H9 (cell line): ENCODE measurements at regions not wholly inside any gene's neighbourhood (a gene's known extent, or its start where the extent isn't known, plus 50 kb on each side); places are given as distances from the start of the nearest gene placed in this dataset.

ENCODE experiments used
- DNase-seq: peaks from one replicate; pipeline ENCODE4 v3.0.0-alpha.2; 2017
- H2AFZ ChIP-seq: one replicate; pipeline ENCODE4 v1.6.1; 2013; ENCODE audit warnings: mild to moderate bottlenecking, low read length, control low read depth, moderate library complexity
- H2AK5ac ChIP-seq: 2 replicates; pipeline ENCODE4 v1.6.1; 2013; ENCODE audit warnings: low read length, control low read depth, mixed read lengths; ENCODE audit not compliant: insufficient read length
- H2BK120ac ChIP-seq: one replicate; pipeline ENCODE4 v1.6.1; 2013; ENCODE audit warnings: low read depth, mild to moderate bottlenecking, low read length, control low read depth, inconsistent platforms; ENCODE audit not compliant: poor library complexity, severe bottlenecking
- H2BK12ac ChIP-seq: 2 replicates; pipeline ENCODE4 v1.6.1; 2013; ENCODE audit warnings: low read length, control low read depth, mixed read lengths, low read depth; ENCODE audit not compliant: insufficient read length
- H2BK15ac ChIP-seq: 2 replicates; pipeline ENCODE4 v1.6.1; 2013; ENCODE audit warnings: low read depth, low read length, control low read depth
- H2BK20ac ChIP-seq: one replicate; pipeline ENCODE4 v1.6.1; 2013; ENCODE audit warnings: low read depth, mild to moderate bottlenecking, low read length, control low read depth, inconsistent platforms; ENCODE audit not compliant: poor library complexity, severe bottlenecking
- H2BK5ac ChIP-seq: 2 replicates; pipeline ENCODE4 v1.6.1; 2013; ENCODE audit warnings: low read length, control low read depth, mixed read lengths; ENCODE audit not compliant: insufficient read length
- H3K14ac ChIP-seq: 2 replicates; pipeline ENCODE4 v1.6.1; 2013; ENCODE audit warnings: low read length, control low read depth; ENCODE audit not compliant: insufficient read depth
- H3K18ac ChIP-seq: 2 replicates; pipeline ENCODE4 v1.6.1; 2013; ENCODE audit warnings: low read depth, mild to moderate bottlenecking, mixed read lengths, low read length, control low read depth; ENCODE audit not compliant: insufficient read length
- H3K23ac ChIP-seq: 2 replicates; pipeline ENCODE4 v1.6.1; 2013; ENCODE audit warnings: low read length, control low read depth, mixed read lengths, low read depth; ENCODE audit not compliant: insufficient read length
- H3K23me2 ChIP-seq: 2 replicates; pipeline ENCODE4 v1.6.1; 2013; ENCODE audit warnings: low read depth, mild to moderate bottlenecking, mixed read lengths, low read length, control low read depth; ENCODE audit not compliant: insufficient read length, poor library complexity, severe bottlenecking
- H3K27ac ChIP-seq: 2 replicates; pipeline ENCODE4 v1.5.1; 2013; ENCODE audit warnings: low read length, control low read depth, mixed read lengths, low read depth; ENCODE audit not compliant: insufficient read length
- H3K27me3 ChIP-seq: 2 replicates; pipeline ENCODE4 v1.6.1; 2013; ENCODE audit warnings: low read length, control low read depth, inconsistent platforms; ENCODE audit not compliant: insufficient read depth
- H3K4ac ChIP-seq: 2 replicates; pipeline ENCODE4 v1.6.1; 2013; ENCODE audit warnings: low read depth, mild to moderate bottlenecking, control low read depth, inconsistent platforms, low read length, moderate library complexity
- H3K4me1 ChIP-seq: 2 replicates; pipeline ENCODE4 v1.6.1; 2013; ENCODE audit warnings: low read length, control low read depth, inconsistent platforms; ENCODE audit not compliant: insufficient read depth
- H3K4me2 ChIP-seq: 2 replicates; pipeline ENCODE4 v1.6.1; 2013; ENCODE audit warnings: low read length, control low read depth, mixed read lengths; ENCODE audit not compliant: insufficient read length, insufficient read depth
- H3K56ac ChIP-seq: 2 replicates; pipeline ENCODE4 v1.6.1; 2013; ENCODE audit warnings: low read depth, mild to moderate bottlenecking, mixed read lengths, low read length, control low read depth; ENCODE audit not compliant: insufficient read length
- H3K79me1 ChIP-seq: 2 replicates; pipeline ENCODE4 v1.6.1; 2013; ENCODE audit warnings: low read depth, mild to moderate bottlenecking, moderate library complexity, low read length, control low read depth, inconsistent platforms; ENCODE audit not compliant: insufficient read depth, poor library complexity, severe bottlenecking
- H3K79me2 ChIP-seq: 2 replicates; pipeline ENCODE4 v1.6.1; 2013; ENCODE audit warnings: low read length, control low read depth, inconsistent platforms; ENCODE audit not compliant: insufficient read depth
- H3K9ac ChIP-seq: 2 replicates; pipeline ENCODE4 v1.6.1; 2013; ENCODE audit warnings: low read length, control low read depth, mixed read lengths; ENCODE audit not compliant: insufficient read length; ENCODE audit errors: extremely low read depth
- H3K9me3 ChIP-seq: one replicate; pipeline ENCODE4 v1.6.1; 2013; ENCODE audit warnings: low read depth, low read length, inconsistent platforms; ENCODE audit not compliant: control insufficient read depth
- H3T11ph ChIP-seq: one replicate; pipeline ENCODE4 v1.6.1; 2013; ENCODE audit warnings: mild to moderate bottlenecking, low read length, control low read depth, inconsistent platforms
- H4K20me1 ChIP-seq: one replicate; pipeline ENCODE4 v1.6.1; 2013; ENCODE audit not compliant: control insufficient read depth, insufficient read length, insufficient read depth
- H4K5ac ChIP-seq: 2 replicates; pipeline ENCODE4 v1.6.1; 2013; ENCODE audit warnings: low read depth, mild to moderate bottlenecking, mixed read lengths, low read length, control low read depth; ENCODE audit not compliant: insufficient read length
- H4K8ac ChIP-seq: replicated peaks from 2 replicates; pipeline ENCODE4 v1.6.1; 2013; ENCODE audit warnings: low read length, control low read depth, mixed read lengths, low read depth; ENCODE audit not compliant: insufficient read length
- H4K91ac ChIP-seq: 2 replicates; pipeline ENCODE4 v1.6.1; 2013; ENCODE audit warnings: low read depth, mild to moderate bottlenecking, moderate library complexity, mixed read lengths, low read length, control low read depth; ENCODE audit not compliant: insufficient read length
- H3K27ac Mint-ChIP-seq, 3 experiments: 2 replicates in 2 of 3; 3 replicates in 1 of 3; pipeline ENCODE4 v1.8.0; 2020 to 2021; ENCODE audit warnings: mixed read lengths in 3 of 3, mild to moderate bottlenecking in 1 of 3, moderate library complexity in 1 of 3
- H3K27me3 Mint-ChIP-seq: 2 replicates; pipeline ENCODE4 v1.8.0; 2021; ENCODE audit warnings: low read depth, mild to moderate bottlenecking, moderate library complexity, mixed read lengths
- H3K36me3 Mint-ChIP-seq, 3 experiments: 2 replicates in 2 of 3; 3 replicates in 1 of 3; pipeline ENCODE4 v1.8.0; 2020 to 2021; ENCODE audit warnings: low read depth in 3 of 3, mixed read lengths in 3 of 3; ENCODE audit not compliant: insufficient read depth in 1 of 3
- H3K4me1 Mint-ChIP-seq, 2 experiments: 2 replicates each; pipeline ENCODE4 v1.8.0; 2020; ENCODE audit warnings: mixed read lengths in 2 of 2
- H3K4me3 Mint-ChIP-seq, 2 experiments: 2 replicates in 1 of 2; 3 replicates in 1 of 2; pipeline ENCODE4 v1.8.0; 2020 to 2021; ENCODE audit warnings: mild to moderate bottlenecking in 2 of 2, mixed read lengths in 2 of 2, moderate library complexity in 1 of 2
- H3K9me3 Mint-ChIP-seq, 2 experiments: 2 replicates in 1 of 2; 3 replicates in 1 of 2; pipeline ENCODE4 v1.8.0; 2020; ENCODE audit warnings: mild to moderate bottlenecking in 2 of 2, mixed read lengths in 2 of 2, moderate library complexity in 1 of 2
- WGBS: extraction: QIAGEN DNeasy Blood & Tissue Kit; methylation state at CpG from one replicate; pipeline ENCODE4 v1.1.7; 2013; ENCODE audit warnings: missing lambda C conversion rate, low lambda C conversion rate, mixed read lengths; ENCODE audit not compliant: insufficient read length; ENCODE audit errors: extremely low coverage; 5-methylcytosine and 5-hydroxymethylcytosine counted together
- TF ChIP-seq, protein P1 (sequence below): fragments of 200-600 bp; sonication (generic); conservative IDR thresholded peaks from 3 replicates; pipeline ENCODE4 v1.8.0; 2021; ENCODE audit warnings: antibody characterized with exemption, mild to moderate bottlenecking

DNA sequence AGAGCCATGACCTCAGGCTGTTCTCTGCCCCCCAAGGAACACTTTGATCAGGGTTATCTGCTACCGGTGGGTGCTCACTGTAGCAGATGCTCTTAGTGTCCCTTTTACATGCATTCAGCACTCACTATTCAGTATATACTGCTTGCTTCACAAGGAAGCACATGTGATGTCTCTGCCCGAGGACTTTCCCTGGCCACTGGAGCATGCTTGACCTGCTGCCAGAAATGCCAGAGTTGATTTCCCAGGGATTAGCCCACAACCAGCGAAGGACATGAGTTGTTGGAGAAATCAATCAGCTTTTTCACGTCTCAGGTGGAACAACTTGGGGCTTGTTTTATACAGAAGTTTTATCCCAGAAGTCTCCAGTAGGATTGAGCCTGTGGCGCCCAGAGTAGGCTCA, 51.2 kb upstream of the RPS6KA3 start:
- Histone ChIP-seq H4K8ac (no peak overlapping the region), H2BK5ac (no peak overlapping the region), H3K4me1 (no peaks in the 10 kb centered on the region), H3K9ac (no peak overlapping the region), H3K79me2 (no peaks in the 10 kb centered on the region), H2BK15ac (no peak overlapping the region), H3K18ac (no peak overlapping the region), H2AK5ac (no peak overlapping the region), H3K56ac (no peak overlapping the region), H4K91ac (no peak overlapping the region), H3K4ac (no peak overlapping the region), H4K5ac (no peak overlapping the region), H3K14ac (no peak overlapping the region), H3T11ph (no peak overlapping the region), H3K23ac (no peak overlapping the region), H2BK12ac (no peak overlapping the region), H3K4me2 (no peak overlapping the region), H4K20me1 (no peaks in the 10 kb centered on the region), H2BK120ac (no peak overlapping the region), H2AFZ (no peak overlapping the region), H3K23me2 (no peaks in the 10 kb centered on the region), H3K9me3 (peaks cover 44% of the 10 kb centered on the region), H3K27me3 (no peaks in the 10 kb centered on the region), H2BK20ac (no peak overlapping the region), H3K79me1 (no peaks in the 10 kb centered on the region), H3K27ac (no peak overlapping the region)
- TF ChIP-seq, protein P1, sequence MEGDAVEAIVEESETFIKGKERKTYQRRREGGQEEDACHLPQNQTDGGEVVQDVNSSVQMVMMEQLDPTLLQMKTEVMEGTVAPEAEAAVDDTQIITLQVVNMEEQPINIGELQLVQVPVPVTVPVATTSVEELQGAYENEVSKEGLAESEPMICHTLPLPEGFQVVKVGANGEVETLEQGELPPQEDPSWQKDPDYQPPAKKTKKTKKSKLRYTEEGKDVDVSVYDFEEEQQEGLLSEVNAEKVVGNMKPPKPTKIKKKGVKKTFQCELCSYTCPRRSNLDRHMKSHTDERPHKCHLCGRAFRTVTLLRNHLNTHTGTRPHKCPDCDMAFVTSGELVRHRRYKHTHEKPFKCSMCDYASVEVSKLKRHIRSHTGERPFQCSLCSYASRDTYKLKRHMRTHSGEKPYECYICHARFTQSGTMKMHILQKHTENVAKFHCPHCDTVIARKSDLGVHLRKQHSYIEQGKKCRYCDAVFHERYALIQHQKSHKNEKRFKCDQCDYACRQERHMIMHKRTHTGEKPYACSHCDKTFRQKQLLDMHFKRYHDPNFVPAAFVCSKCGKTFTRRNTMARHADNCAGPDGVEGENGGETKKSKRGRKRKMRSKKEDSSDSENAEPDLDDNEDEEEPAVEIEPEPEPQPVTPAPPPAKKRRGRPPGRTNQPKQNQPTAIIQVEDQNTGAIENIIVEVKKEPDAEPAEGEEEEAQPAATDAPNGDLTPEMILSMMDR: no peak
- Mint-ChIP-seq H3K4me1 (no peaks in the 10 kb centered on the region), H3K4me3 (no peak overlapping the region), H3K9me3 (peaks cover 66 to 75% of the 10 kb centered on the region in 2 experiments), H3K27me3 (peaks cover 13% of the 10 kb centered on the region), H3K36me3 (peaks cover 0 to 3% (median 0%) of the 10 kb centered on the region in 3 experiments; a peak in 5 of 7 replicates), H3K27ac (no peak overlapping the region)
- WGBS: no CpG with 5 or more reads among the region's 5 CpGs
- no peak for DNase-seq
